ENCODE measurements at regions not wholly inside any gene's neighbourhood (a gene's known extent, or its start where the extent isn't known, plus 50 kb on each side); places are given as distances from the start of the nearest gene placed in this dataset.

GRCh38 chr7:128166603-128167041, 74.5 kb upstream of the LEP start:
- Mint-ChIP-seq H3K4me1 (peaks cover 7% of the 10 kb centered on the region), H3K9me3 (no peaks in the 10 kb centered on the region), H3K27ac (no peak overlapping the region), H3K4me3 (peak overlapping the region; percentile 53), H3K27me3 (ENCODE audit: insufficient read depth) (peaks cover 96% of the 10 kb centered on the region), H3K36me3 (ENCODE audit: low read depth) (no peaks in the 10 kb centered on the region)
- Histone ChIP-seq H3K9me3 (ENCODE audit: control insufficient read depth, low read length) (no peaks in the 10 kb centered on the region), H3K27ac (ENCODE audit: low read depth, low read length) (no peak overlapping the region), H3K36me3 (ENCODE audit: control insufficient read depth, insufficient read depth, low read length) (no peaks in the 10 kb centered on the region), H3K4me1 (ENCODE audit: control insufficient read depth, insufficient read depth, low read length) (no peaks in the 10 kb centered on the region), H3K27me3 (ENCODE audit: control insufficient read depth, insufficient read depth, low read length, poor library complexity, severe bottlenecking) (peaks cover 100% of the 10 kb centered on the region), H3K4me3 (ENCODE audit: low read length) (peak overlapping the region; percentile 71), H3K9ac (ENCODE audit: extremely low read depth, low read length, poor library complexity, severe bottlenecking) (no peak overlapping the region)
- 0 to 1% methylated on average over 2 to 44 of the region's 44 CpGs for WGBS, 2 experiments (ENCODE audit: insufficient coverage in 1 of 2, insufficient read length in 1 of 2)
- DNase-seq: peak; percentile 81
- TF ChIP-seq CTCF (conservative IDR thresholded peaks at IDR 0.05): no peak

GRCh38 chr7:128167042-128167701, 73.9 kb upstream of the LEP start:
- Histone ChIP-seq H3K4me3 (ENCODE audit: low read length) (peak overlapping the region; percentile 71), H3K36me3 (ENCODE audit: control insufficient read depth, insufficient read depth, low read length) (no peaks in the 10 kb centered on the region), H3K27me3 (ENCODE audit: control insufficient read depth, insufficient read depth, low read length, poor library complexity, severe bottlenecking) (peaks cover 100% of the 10 kb centered on the region), H3K9ac (ENCODE audit: extremely low read depth, low read length, poor library complexity, severe bottlenecking) (no peak overlapping the region), H3K9me3 (ENCODE audit: control insufficient read depth, low read length) (no peaks in the 10 kb centered on the region), H3K4me1 (ENCODE audit: control insufficient read depth, insufficient read depth, low read length) (no peaks in the 10 kb centered on the region), H3K27ac (ENCODE audit: low read depth, low read length) (no peak overlapping the region)
- Mint-ChIP-seq H3K27ac (no peak overlapping the region), H3K4me1 (peaks cover 7% of the 10 kb centered on the region), H3K9me3 (no peaks in the 10 kb centered on the region), H3K4me3 (peak overlapping the region; percentile 53), H3K27me3 (ENCODE audit: insufficient read depth) (peaks cover 98% of the 10 kb centered on the region), H3K36me3 (ENCODE audit: low read depth) (no peaks in the 10 kb centered on the region)
- peak; percentile 76 for DNase-seq
- WGBS, 2 experiments (ENCODE audit: insufficient coverage in 1 of 2, insufficient read length in 1 of 2): 0 to 1% methylated on average over 22 to 59 of the region's 59 CpGs
- no peak for TF ChIP-seq CTCF (conservative IDR thresholded peaks at IDR 0.05)

GRCh38 chr7:128167791-128168666, 73.0 kb upstream of the LEP start:
- Histone ChIP-seq H3K4me3 (ENCODE audit: low read length) (no peak overlapping the region), H3K27me3 (ENCODE audit: control insufficient read depth, insufficient read depth, low read length, poor library complexity, severe bottlenecking) (peaks cover 100% of the 10 kb centered on the region), H3K4me1 (ENCODE audit: control insufficient read depth, insufficient read depth, low read length) (no peaks in the 10 kb centered on the region), H3K9ac (ENCODE audit: extremely low read depth, low read length, poor library complexity, severe bottlenecking) (no peak overlapping the region), H3K36me3 (ENCODE audit: control insufficient read depth, insufficient read depth, low read length) (no peaks in the 10 kb centered on the region), H3K9me3 (ENCODE audit: control insufficient read depth, low read length) (no peaks in the 10 kb centered on the region), H3K27ac (ENCODE audit: low read depth, low read length) (no peak overlapping the region)
- H3K27ac Mint-ChIP-seq: no peak overlapping the region
- no peak for TF ChIP-seq CTCF (conservative IDR thresholded peaks at IDR 0.05)
- no peaks in the 10 kb centered on the region for H3K36me3 Mint-ChIP-seq (ENCODE audit: low read depth)
- no peaks in the 10 kb centered on the region for H3K9me3 Mint-ChIP-seq
- peaks cover 7% of the 10 kb centered on the region for H3K4me1 Mint-ChIP-seq
- 6 to 9% methylated on average over 21 to 58 of the region's 59 CpGs for WGBS, 2 experiments (ENCODE audit: insufficient coverage in 1 of 2, insufficient read length in 1 of 2)
- H3K27me3 Mint-ChIP-seq (ENCODE audit: insufficient read depth): peaks cover 95% of the 10 kb centered on the region
- peak; percentile 73 for DNase-seq
- H3K4me3 Mint-ChIP-seq: peak overlapping the region; percentile 37

Measured in endodermal cell (in vitro differentiated cells).